ENCODE measurements at regions not wholly inside any gene's neighbourhood (a gene's known extent, or its start where the extent isn't known, plus 50 kb on each side); places are given as distances from the start of the nearest gene placed in this dataset.
"Not testable (repeated sequence)": the region's sequence is repeated elsewhere in the genome, so short reads cannot be mapped to it uniquely, and the experiment has no call there.

GRCh38 chr6:48475275-48475674, 364.3 kb upstream of the PTCHD4 start:
- DNase-seq = no peak

- no peak for DNase-seq
Observed at GRCh38 chr6:48474830-48475229, 363.8 kb upstream of the PTCHD4 start.

GRCh38 chr6:48474136-48474535, 363.1 kb upstream of the PTCHD4 start:
- DNase-seq = no peak

- no peak for DNase-seq
Observed at GRCh38 chr6:48472535-48472934, 361.5 kb upstream of the PTCHD4 start.

- DNase-seq = no peak
Observed at GRCh38 chr6:48472091-48472490, 361.1 kb upstream of the PTCHD4 start.

- DNase-seq = no peak
Observed at GRCh38 chr6:48471326-48471725, 360.3 kb upstream of the PTCHD4 start.

- no peak for DNase-seq
Observed at GRCh38 chr6:48449002-48449401, 338.0 kb upstream of the PTCHD4 start.

- no peak for DNase-seq
Observed at GRCh38 chr6:48447251-48447650, 336.3 kb upstream of the PTCHD4 start.

- DNase-seq = no peak
Observed at GRCh38 chr6:48429610-48430009, 318.6 kb upstream of the PTCHD4 start.

- DNase-seq = no peak
Observed at GRCh38 chr6:48429021-48429420, 318.0 kb upstream of the PTCHD4 start.

GRCh38 chr6:48426636-48427035, 315.6 kb upstream of the PTCHD4 start:
- DNase-seq = peak; percentile 91

- peak; percentile 64 for DNase-seq
Observed at GRCh38 chr6:48423640-48424365, 312.8 kb upstream of the PTCHD4 start.

- no peak for DNase-seq
Observed at GRCh38 chr6:48419992-48420391, 309.0 kb upstream of the PTCHD4 start.

GRCh38 chr6:48417927-48418326, 306.9 kb upstream of the PTCHD4 start:
- DNase-seq = no peak

GRCh38 chr6:48412656-48413055, 301.7 kb upstream of the PTCHD4 start:
- no peak for DNase-seq

- no peak for DNase-seq
Observed at GRCh38 chr6:48404927-48405326, 293.9 kb upstream of the PTCHD4 start.

GRCh38 chr6:48403587-48403986, 292.6 kb upstream of the PTCHD4 start:
- no peak for DNase-seq

- no peak for DNase-seq
Observed at GRCh38 chr6:48401016-48401415, 290.0 kb upstream of the PTCHD4 start.

- no peak for DNase-seq
Observed at GRCh38 chr6:48397887-48398286, 286.9 kb upstream of the PTCHD4 start.

- DNase-seq = no peak
Observed at GRCh38 chr6:48389146-48390043, 278.4 kb upstream of the PTCHD4 start.

GRCh38 chr6:48388044-48388443, 277.0 kb upstream of the PTCHD4 start:
- no peak for DNase-seq

GRCh38 chr6:48378884-48379407, 267.9 kb upstream of the PTCHD4 start:
- no peak for DNase-seq

- DNase-seq = no peak
Observed at GRCh38 chr6:48377115-48377514, 266.1 kb upstream of the PTCHD4 start.

GRCh38 chr6:48371226-48371625, 260.2 kb upstream of the PTCHD4 start:
- not testable (repeated sequence) for DNase-seq
